Large intestine (tissue), 3 donors: ENCODE measurements at regions not wholly inside any gene's neighbourhood (a gene's known extent, or its start where the extent isn't known, plus 50 kb on each side); places are given as distances from the start of the nearest gene placed in this dataset.

Experiments used
- DNase-seq, 2 donors: peaks; one replicate each; pipeline versions ENCODE4 v3.0.0 to v3.0.0-alpha.2; 2013
- H3K27ac ChIP-seq: one replicate; pipeline ENCODE4 v1.5.1; 2013; ENCODE audit warnings: low read length
- H3K27me3 ChIP-seq: 2 replicates; pipeline ENCODE4 v1.6.1; 2013; ENCODE audit warnings: low read length; ENCODE audit not compliant: control insufficient read depth, insufficient read depth
- H3K36me3 ChIP-seq: 2 replicates; pipeline ENCODE4 v1.6.1; 2013; ENCODE audit warnings: low read length; ENCODE audit not compliant: control insufficient read depth, insufficient read depth
- H3K4me1 ChIP-seq: one replicate; pipeline ENCODE4 v1.6.1; 2013; ENCODE audit warnings: low read length; ENCODE audit not compliant: control insufficient read depth, insufficient read depth
- H3K4me3 ChIP-seq: one replicate; pipeline ENCODE4 v1.5.1; 2013; ENCODE audit warnings: low read length
- H3K9me3 ChIP-seq: one replicate; pipeline ENCODE4 v1.6.1; 2013; ENCODE audit warnings: mild to moderate bottlenecking, low read depth, low read length, moderate library complexity; ENCODE audit not compliant: control insufficient read depth
- WGBS: methylation state at CpG from one replicate; pipeline ENCODE4 v1.1.5; 2013; ENCODE audit warnings: low lambda C conversion rate; ENCODE audit not compliant: insufficient coverage; 5-methylcytosine and 5-hydroxymethylcytosine counted together

DNA sequence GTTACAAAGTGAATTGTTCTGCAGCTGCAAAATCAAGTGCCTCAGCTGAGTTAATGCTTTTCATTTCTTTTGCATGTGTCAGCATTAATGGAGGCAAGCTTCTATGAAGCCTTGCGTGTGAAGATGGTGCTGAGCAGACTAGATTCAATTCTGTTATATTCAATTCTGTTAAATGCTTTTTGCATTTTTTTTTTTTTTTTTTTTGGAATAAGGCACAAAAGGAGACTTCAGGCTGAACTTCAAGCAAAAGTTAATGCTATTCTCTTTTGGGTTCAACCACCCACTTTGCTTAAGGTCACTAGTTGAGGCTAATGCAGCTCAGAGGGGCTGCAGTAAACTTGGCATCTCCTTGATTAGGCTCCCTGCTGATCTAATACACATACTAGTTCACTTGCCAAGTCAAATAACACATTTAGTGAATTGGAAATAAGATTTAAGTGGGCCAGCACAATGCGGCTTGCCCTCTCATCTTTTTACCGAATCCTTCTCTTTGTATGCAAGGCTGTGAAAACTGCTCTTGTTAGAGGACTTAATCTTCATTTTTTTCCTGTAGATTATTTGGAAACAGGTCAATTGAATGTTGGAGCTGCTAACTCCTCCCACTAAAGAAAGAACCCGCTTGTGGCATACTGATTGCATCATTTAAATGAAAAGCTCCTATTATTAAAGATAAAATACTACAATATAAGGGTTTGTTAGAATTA is 1020.2 kb downstream of the NR2F1-AS1 start:
- H3K9me3 ChIP-seq: no peaks in the 10 kb centered on the region
- H3K27ac ChIP-seq: no peak overlapping the region
- no peaks in the 10 kb centered on the region for H3K36me3 ChIP-seq
- H3K4me3 ChIP-seq: no peak overlapping the region
- H3K4me1 ChIP-seq: peaks cover 7% of the 10 kb centered on the region
- DNase-seq: no peak
- no peaks in the 10 kb centered on the region for H3K27me3 ChIP-seq
- WGBS: 65% methylated on average over 2 of the region's 4 CpGs

GRCh38 chr5:92559781-92560180 is 1021.2 kb downstream of the NR2F1-AS1 start:
- DNase-seq: no peak
- 68% methylated on average over 2 of the region's 3 CpGs for whole genome bisulfite sequencing

GRCh38 chr5:92559331-92559730 is 1021.7 kb downstream of the NR2F1-AS1 start:
- H3K36me3 ChIP-seq: no peaks in the 10 kb centered on the region
- no peak overlapping the region for H3K27ac ChIP-seq
- no peak for DNase-seq
- H3K9me3 ChIP-seq: no peaks in the 10 kb centered on the region
- H3K27me3 ChIP-seq: no peaks in the 10 kb centered on the region
- no peak overlapping the region for H3K4me3 ChIP-seq
- WGBS: no CpG with 5 or more reads among the region's 4 CpGs
- peaks cover 7% of the 10 kb centered on the region for H3K4me1 ChIP-seq

More at GRCh38 chr5:92559781-92560180, 1021.2 kb downstream of the NR2F1-AS1 start:
- Histone ChIP-seq H3K9me3 (no peaks in the 10 kb centered on the region), H3K27ac (no peak overlapping the region), H3K27me3 (no peaks in the 10 kb centered on the region), H3K4me3 (no peak overlapping the region), H3K4me1 (peaks cover 7% of the 10 kb centered on the region), H3K36me3 (no peaks in the 10 kb centered on the region)

- Histone ChIP-seq H3K27ac (no peak overlapping the region), H3K9me3 (no peaks in the 10 kb centered on the region), H3K4me1 (peaks cover 7% of the 10 kb centered on the region), H3K36me3 (no peaks in the 10 kb centered on the region), H3K27me3 (no peaks in the 10 kb centered on the region), H3K4me3 (no peak overlapping the region)
- DNase-seq: no peak
- WGBS: no CpG with 5 or more reads among the region's 1 CpG
Measured at GRCh38 chr5:92556747-92557146, 1024.3 kb downstream of the NR2F1-AS1 start.

DNA sequence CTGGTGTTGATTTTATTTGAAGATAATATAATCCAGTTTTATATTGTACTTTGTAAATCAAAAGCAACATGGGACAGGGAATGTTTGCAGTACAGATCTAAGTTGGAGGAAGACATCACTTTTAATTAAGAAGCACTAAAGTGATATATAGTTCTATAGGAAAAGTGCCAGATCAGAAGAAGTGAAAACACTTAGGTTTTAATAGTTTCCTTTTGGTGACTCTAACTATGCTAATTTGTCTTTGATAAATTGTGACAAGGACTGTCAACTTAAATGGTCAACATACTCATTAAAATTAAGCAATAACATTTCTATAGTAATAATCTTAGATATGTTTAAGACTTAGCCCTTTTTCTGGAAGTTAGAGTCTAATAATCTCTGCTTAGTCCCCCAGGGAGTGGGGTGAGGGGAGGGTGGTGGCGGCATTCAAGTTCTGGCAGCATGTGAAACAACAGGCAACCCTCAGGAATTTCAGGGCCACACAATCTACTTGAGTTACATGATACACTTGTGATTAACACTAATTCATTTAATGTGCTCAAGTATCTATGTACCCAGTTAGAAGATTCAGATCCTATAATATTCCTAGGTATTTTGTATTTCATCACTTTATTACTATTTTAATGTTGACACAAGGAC is 1026.5 kb downstream of the NR2F1-AS1 start:
- Histone ChIP-seq H3K27me3 (no peaks in the 10 kb centered on the region), H3K4me3 (no peak overlapping the region), H3K27ac (no peak overlapping the region), H3K36me3 (no peaks in the 10 kb centered on the region), H3K9me3 (no peaks in the 10 kb centered on the region), H3K4me1 (no peaks in the 10 kb centered on the region)
- no peak for DNase-seq
- no CpG with 5 or more reads among the region's 1 CpG for WGBS

DNA sequence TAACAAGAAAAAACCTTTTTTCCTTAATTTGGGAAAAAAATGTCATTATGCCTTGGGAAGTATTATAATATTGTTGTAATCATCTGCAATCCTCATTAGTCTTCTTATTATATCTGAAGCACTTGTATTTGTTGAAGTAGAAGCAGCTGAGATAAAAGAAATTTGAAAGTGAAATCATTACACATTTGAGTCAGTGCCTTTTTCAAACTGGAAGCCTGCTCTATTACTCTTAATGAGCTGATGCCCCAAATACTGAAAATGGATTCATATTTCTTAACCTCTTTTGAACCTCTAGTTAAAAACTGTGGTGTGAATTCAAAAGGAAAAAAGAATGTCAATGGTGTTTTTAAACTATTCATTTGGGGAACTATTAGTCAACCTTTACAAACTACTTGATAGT is 1027.7 kb downstream of the NR2F1-AS1 start:
- Histone ChIP-seq H3K4me1 (no peaks in the 10 kb centered on the region), H3K27ac (no peak overlapping the region), H3K9me3 (no peaks in the 10 kb centered on the region), H3K4me3 (no peak overlapping the region), H3K27me3 (no peaks in the 10 kb centered on the region), H3K36me3 (no peaks in the 10 kb centered on the region)
- no peak for DNase-seq

DNA sequence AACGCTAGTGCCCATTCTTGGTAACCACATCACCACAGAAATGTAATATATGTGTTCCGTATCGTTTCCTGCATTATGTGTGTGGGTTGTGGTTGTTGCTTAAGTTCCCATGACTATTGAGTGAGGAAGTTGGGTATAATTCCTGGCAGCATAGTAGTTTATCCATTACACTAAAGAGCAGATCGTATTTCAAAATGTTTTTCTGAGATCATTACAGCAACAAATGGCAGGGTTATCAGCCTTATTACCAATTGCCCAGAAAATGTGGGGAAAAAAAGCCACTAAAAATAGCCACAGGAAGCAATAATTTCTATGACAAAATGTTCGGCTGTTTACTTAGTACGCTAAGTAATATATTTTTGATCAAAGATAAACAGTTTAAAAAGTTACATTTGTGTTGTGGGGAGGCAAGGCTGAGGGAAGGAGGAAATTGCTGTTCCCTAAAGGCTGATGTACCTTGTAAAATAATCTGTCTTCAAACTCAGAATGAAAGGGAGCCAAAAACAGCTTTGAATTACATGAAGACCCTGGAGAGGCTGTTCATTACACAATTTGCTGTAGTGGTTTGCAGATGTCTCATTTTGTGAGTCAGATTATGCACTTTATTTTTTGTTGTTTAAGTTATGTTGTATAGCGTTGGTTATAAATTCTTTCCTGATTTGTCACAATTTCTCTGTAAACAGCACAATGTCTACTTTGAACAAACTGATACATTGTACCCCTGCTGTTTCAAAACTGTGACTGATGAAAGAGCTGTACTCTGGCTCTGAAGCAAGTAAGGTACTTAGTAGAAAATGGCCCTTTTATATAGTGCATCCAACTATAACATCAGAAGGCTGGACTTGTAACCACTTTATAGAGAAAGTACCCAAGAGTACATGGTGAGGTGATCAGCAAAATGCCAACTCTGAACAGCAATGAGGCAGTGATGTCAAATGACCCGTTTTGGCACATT is 1028.5 kb downstream of the NR2F1-AS1 start:
- no peaks in the 10 kb centered on the region for H3K4me1 ChIP-seq
- no peaks in the 10 kb centered on the region for H3K27me3 ChIP-seq
- no peak for DNase-seq
- WGBS: 65% methylated on average over 3 of the region's 8 CpGs
- H3K4me3 ChIP-seq: no peak overlapping the region
- no peaks in the 10 kb centered on the region for H3K36me3 ChIP-seq
- no peak overlapping the region for H3K27ac ChIP-seq
- H3K9me3 ChIP-seq: no peaks in the 10 kb centered on the region

DNA sequence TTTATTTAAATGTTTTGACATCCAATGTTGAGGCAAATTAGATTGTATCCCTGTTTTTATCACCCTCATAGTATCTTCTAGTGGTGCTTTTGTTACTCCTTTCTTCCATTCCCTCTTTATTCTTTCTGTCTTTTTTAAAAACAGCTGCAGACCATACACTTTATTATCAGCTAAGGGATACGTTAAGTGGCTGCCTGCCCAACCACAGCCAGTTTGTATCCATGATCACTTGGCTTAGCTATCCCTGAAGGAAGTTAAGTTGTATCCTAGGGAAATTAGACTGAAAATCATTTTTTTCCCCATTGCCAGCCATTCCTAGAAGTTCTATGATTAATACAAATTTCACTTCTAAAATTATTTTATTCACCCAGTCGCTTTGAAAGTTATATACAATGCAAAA is 1032.7 kb downstream of the NR2F1-AS1 start:
- no peaks in the 10 kb centered on the region for H3K27me3 ChIP-seq
- DNase-seq: no peak
- H3K4me1 ChIP-seq: no peaks in the 10 kb centered on the region
- H3K27ac ChIP-seq: no peak overlapping the region
- 50% methylated on average over 1 of the region's 2 CpGs for WGBS
- H3K9me3 ChIP-seq: no peaks in the 10 kb centered on the region
- no peak overlapping the region for H3K4me3 ChIP-seq
- no peaks in the 10 kb centered on the region for H3K36me3 ChIP-seq

GRCh38 chr5:92544596-92544995 is 1036.4 kb downstream of the NR2F1-AS1 start:
- Histone ChIP-seq H3K4me3 (no peak overlapping the region), H3K27me3 (no peaks in the 10 kb centered on the region), H3K4me1 (no peaks in the 10 kb centered on the region), H3K27ac (no peak overlapping the region), H3K9me3 (no peaks in the 10 kb centered on the region), H3K36me3 (no peaks in the 10 kb centered on the region)
- DNase-seq: no peak
- WGBS: 33% methylated on average over 1 of the region's 1 CpG

DNA sequence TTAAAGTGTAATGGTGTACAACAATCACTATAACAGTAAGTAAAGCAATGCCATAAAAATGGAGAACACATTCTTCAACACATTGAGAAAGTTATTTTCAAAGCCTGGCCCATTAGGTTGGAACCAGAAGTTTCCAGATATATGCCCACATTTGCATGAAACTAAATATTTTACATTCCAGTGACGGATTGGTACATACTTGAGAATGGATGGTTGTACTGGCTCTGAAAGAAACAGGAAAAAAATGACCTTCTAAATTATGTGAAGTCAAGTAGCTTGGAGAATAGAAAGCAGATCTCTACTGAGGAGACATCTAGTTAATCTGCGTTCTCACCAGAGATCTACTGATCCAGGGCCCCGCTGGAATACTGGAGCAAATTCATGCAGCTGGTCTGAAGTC is 1037.0 kb downstream of the NR2F1-AS1 start:
- WGBS: 60% methylated on average over 1 of the region's 3 CpGs
- Histone ChIP-seq H3K4me3 (no peak overlapping the region), H3K27me3 (no peaks in the 10 kb centered on the region), H3K36me3 (no peaks in the 10 kb centered on the region), H3K4me1 (no peaks in the 10 kb centered on the region), H3K9me3 (no peaks in the 10 kb centered on the region), H3K27ac (no peak overlapping the region)
- DNase-seq: no peak
